Adrenal gland (tissue), 9 donors: ENCODE measurements at regions not wholly inside any gene's neighbourhood (a gene's known extent, or its start where the extent isn't known, plus 50 kb on each side); places are given as distances from the start of the nearest gene placed in this dataset.

Experiments
- DNase-seq, 7 donors: peaks; one replicate each; pipeline ENCODE4 v3.0.0-alpha.2; 2019 to 2020
- H3K27ac ChIP-seq, 5 donors: fragments of 200-600 bp; sonication (generic) in 4 of 5; 1 replicate in 3 of 5; 2 replicates in 2 of 5; pipeline versions ENCODE4 v1.5.1 to v1.8.0; 2016 to 2020; ENCODE audit warnings: mild to moderate bottlenecking in 1 of 5
- H3K27me3 ChIP-seq: fragments of 200-600 bp; 2 replicates; pipeline ENCODE4 v1.8.0; 2021
- H3K36me3 ChIP-seq, 2 donors: fragments of 200-600 bp; replicated peaks in 1 of 2; 1 replicate in 1 of 2; 2 replicates in 1 of 2; pipeline versions ENCODE4 v1.5.1 to v1.8.0; 2018 to 2022
- H3K4me1 ChIP-seq, 2 donors: fragments of 200-600 bp; replicated peaks in 1 of 2; 1 replicate in 1 of 2; 2 replicates in 1 of 2; pipeline versions ENCODE4 v1.5.1 to v1.8.0; 2018 to 2021
- H3K4me3 ChIP-seq, 4 donors: fragments of 200-600 bp; sonication (generic) in 3 of 4; one replicate each; pipeline ENCODE4 v1.5.1; 2016 to 2018
- H3K9me3 ChIP-seq, 3 donors: fragments of 200-600 bp; sonication (generic) in 1 of 3; replicated peaks in 1 of 3; 1 replicate in 2 of 3; 2 replicates in 1 of 3; pipeline versions ENCODE4 v1.5.1 to v1.8.0; 2016 to 2021
- POLR2A ChIP-seq, 2 donors: fragments of 450-650 bp; IDR thresholded peaks; one replicate each; pipeline ENCODE4 v1.6.1; 2017; ENCODE audit warnings: antibody characterized with exemption in 2 of 2, mild to moderate bottlenecking in 2 of 2, moderate library complexity in 1 of 2
- WGBS, 4 donors: extraction: QIAGEN DNeasy Blood & Tissue Kit in 2 of 4; methylation state at CpG; one replicate each; pipeline versions ENCODE4 v1.1.5 to v1.1.7; 2013 to 2017; 5-methylcytosine and 5-hydroxymethylcytosine counted together
- intact Hi-C, 2 donors: fragments of 100-400 bp; cut with DNase I; formaldehyde crosslinking; loops; one replicate each; pipeline versions ENCODE4 v1.14.1 to v1.15.0; 2022 to 2023
- TF ChIP-seq, protein P1 (sequence below), 6 experiments: fragments of 450-650 bp in 4 of 6; fragments of 200-600 bp in 2 of 6; sonication (generic) in 1 of 6; IDR thresholded peaks; 1 replicate in 5 of 6; 2 replicates in 1 of 6; pipeline versions ENCODE4 v1.5.1 to v1.8.0; 2016 to 2021; ENCODE audit warnings: antibody characterized with exemption in 6 of 6, mild to moderate bottlenecking in 2 of 6, moderate library complexity in 1 of 6
- donor health status: healthy with polysubstance abuse.
- donor health status: Bipolar disorder and iron deficiency.
- donor health status: DM: yes; HTN: yes; CAD: no.
- donor health status: DM: no; HTN: no; CAD: no.
- donor health status: DM: no; HTN: no; CAD: no.

DNA sequence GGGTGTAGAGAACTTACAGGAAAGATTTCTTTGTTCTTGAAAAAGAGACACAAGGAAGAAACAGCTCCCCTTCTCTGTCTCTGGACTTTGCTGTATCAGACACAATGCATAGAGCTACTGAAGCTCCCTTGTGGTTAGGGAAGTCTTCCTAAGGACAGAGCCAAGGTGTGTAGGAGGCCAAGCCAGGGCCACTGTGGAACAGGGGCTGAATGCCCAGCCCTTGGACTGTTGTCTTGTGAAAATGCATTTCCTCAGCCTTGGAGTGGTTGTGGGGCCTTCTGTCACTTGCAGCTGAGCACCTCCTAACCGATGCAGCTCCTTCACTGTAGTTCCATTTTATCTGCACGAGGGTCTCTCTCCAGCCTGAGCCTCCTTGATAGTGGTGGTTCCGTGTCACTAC, 353.4 kb downstream of the CCSER2 start:
- no peak for DNase-seq
- Histone ChIP-seq H3K4me3 (no peak overlapping the region), H3K36me3 (no peaks in the 10 kb centered on the region), H3K4me1 (no peaks in the 10 kb centered on the region), H3K27ac (no peak overlapping the region), H3K9me3 (no peaks in the 10 kb centered on the region), H3K27me3 (no peaks in the 10 kb centered on the region)
- no peak for TF ChIP-seq POLR2A (IDR thresholded peaks at IDR 0.05)
- TF ChIP-seq, protein P1, sequence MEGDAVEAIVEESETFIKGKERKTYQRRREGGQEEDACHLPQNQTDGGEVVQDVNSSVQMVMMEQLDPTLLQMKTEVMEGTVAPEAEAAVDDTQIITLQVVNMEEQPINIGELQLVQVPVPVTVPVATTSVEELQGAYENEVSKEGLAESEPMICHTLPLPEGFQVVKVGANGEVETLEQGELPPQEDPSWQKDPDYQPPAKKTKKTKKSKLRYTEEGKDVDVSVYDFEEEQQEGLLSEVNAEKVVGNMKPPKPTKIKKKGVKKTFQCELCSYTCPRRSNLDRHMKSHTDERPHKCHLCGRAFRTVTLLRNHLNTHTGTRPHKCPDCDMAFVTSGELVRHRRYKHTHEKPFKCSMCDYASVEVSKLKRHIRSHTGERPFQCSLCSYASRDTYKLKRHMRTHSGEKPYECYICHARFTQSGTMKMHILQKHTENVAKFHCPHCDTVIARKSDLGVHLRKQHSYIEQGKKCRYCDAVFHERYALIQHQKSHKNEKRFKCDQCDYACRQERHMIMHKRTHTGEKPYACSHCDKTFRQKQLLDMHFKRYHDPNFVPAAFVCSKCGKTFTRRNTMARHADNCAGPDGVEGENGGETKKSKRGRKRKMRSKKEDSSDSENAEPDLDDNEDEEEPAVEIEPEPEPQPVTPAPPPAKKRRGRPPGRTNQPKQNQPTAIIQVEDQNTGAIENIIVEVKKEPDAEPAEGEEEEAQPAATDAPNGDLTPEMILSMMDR (IDR thresholded peaks at IDR 0.05), result no peak
- intact Hi-C loops, result no loop called here
- 61 to 83% (median 74%) methylated on average over 3 of the region's 3 CpGs for WGBS, 4 donors

GRCh38 chr10:84683550-84683949, 355.2 kb downstream of the CCSER2 start:
- intact Hi-C loops, result no loop called here
- TF ChIP-seq, protein P1 (IDR thresholded peaks at IDR 0.05), result no peak
- no peak for TF ChIP-seq POLR2A (IDR thresholded peaks at IDR 0.05)
- H3K9me3 ChIP-seq, result no peaks in the 10 kb centered on the region
- no peak overlapping the region for H3K27ac ChIP-seq
- no peaks in the 10 kb centered on the region for H3K27me3 ChIP-seq
- no peak for DNase-seq
- no peak overlapping the region for H3K4me3 ChIP-seq
- H3K4me1 ChIP-seq, result no peaks in the 10 kb centered on the region
- H3K36me3 ChIP-seq, result no peaks in the 10 kb centered on the region
- WGBS, 4 donors, result 79 to 86% (median 83%) methylated on average over 2 of the region's 2 CpGs

DNA sequence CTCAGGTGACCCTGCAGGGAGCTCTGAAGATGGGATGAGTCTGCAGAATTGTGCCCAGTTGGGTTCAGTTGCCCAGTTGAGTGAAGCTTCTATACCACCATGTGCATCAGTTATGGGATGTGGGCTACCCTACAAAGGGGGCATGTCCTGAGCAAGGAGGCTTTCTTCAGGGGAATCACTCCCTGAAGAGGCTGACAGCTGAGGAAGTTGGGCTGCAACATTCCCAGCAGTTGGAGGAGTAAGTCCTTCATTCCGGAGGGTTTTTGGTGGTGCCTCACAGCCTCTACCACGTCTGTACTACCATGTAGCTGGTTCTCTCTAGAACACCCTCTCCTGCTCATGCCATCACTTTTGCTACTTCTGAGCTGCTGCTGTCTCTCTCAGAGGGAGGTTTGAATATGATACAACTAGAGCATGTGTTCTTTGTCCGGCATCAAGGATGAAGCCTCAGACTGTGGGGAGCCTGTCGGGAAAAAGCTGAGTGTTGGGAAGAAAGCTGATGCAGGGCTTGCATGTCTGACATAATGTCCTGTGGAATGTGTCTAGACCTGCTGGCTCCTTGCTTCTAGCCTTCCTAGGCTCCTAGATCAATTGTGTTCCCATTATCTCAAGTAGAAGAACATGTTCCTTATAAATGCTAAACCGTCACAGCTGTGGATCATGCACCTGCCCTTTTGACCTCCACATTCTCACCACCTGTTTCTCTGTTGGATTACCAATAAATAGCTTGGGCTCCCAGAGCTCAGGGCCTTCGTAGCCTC, 355.8 kb downstream of the CCSER2 start:
- Histone ChIP-seq H3K4me1 (no peaks in the 10 kb centered on the region), H3K9me3 (no peaks in the 10 kb centered on the region), H3K27me3 (no peaks in the 10 kb centered on the region), H3K27ac (no peak overlapping the region), H3K36me3 (no peaks in the 10 kb centered on the region), H3K4me3 (no peak overlapping the region)
- intact Hi-C loops, result no loop called here
- no peak for TF ChIP-seq POLR2A (IDR thresholded peaks at IDR 0.05)
- 80 to 82% (median 81%) methylated on average over 5 to 6 of the region's 6 CpGs for WGBS, 4 donors
- DNase-seq, result no peak

- Histone ChIP-seq H3K36me3 (no peaks in the 10 kb centered on the region), H3K9me3 (no peaks in the 10 kb centered on the region), H3K27ac (no peak overlapping the region), H3K4me3 (no peak overlapping the region), H3K27me3 (no peaks in the 10 kb centered on the region), H3K4me1 (no peaks in the 10 kb centered on the region)
- no peak for DNase-seq
- 81 to 92% (median 84%) methylated on average over 3 of the region's 3 CpGs for WGBS, 4 donors
- intact Hi-C loops, result no loop called here
- TF ChIP-seq, protein P1 (IDR thresholded peaks at IDR 0.05), result no peak
- no peak for TF ChIP-seq POLR2A (IDR thresholded peaks at IDR 0.05)
Measured at GRCh38 chr10:84685047-84685660, 356.8 kb downstream of the CCSER2 start.

- no peak overlapping the region for H3K4me3 ChIP-seq
- H3K4me1 ChIP-seq, result no peaks in the 10 kb centered on the region
- TF ChIP-seq, protein P1 (IDR thresholded peaks at IDR 0.05), result no peak
- peaks cover 0 to 6% (median 0%) of the 10 kb centered on the region in 3 donors for H3K9me3 ChIP-seq
- no peak overlapping the region for H3K27ac ChIP-seq
- H3K36me3 ChIP-seq, result no peaks in the 10 kb centered on the region
- DNase-seq, result no peak
- no peaks in the 10 kb centered on the region for H3K27me3 ChIP-seq
- intact Hi-C loops, result no loop called here
Measured at GRCh38 chr10:84693006-84693405, 364.6 kb downstream of the CCSER2 start.
